Smooth muscle cell (in vitro differentiated cells): ENCODE measurements at regions not wholly inside any gene's neighbourhood (a gene's known extent, or its start where the extent isn't known, plus 50 kb on each side); places are given as distances from the start of the nearest gene placed in this dataset.

ENCODE experiments used
- DNase-seq: peaks from one replicate; lab custom pipeline; 2025; ENCODE audit not compliant: unreplicated experiment; lab: John Stamatoyannopoulos, UW
- H2AFZ ChIP-seq: fragments of 200-600 bp; sonication (generic); 2 replicates; pipeline ENCODE4 v1.6.0; 2016; ENCODE audit warnings: antibody characterized with exemption, low read depth, mild to moderate bottlenecking
- H3F3A ChIP-seq: fragments of 200-600 bp; sonication (generic); 2 replicates; pipeline ENCODE4 v1.6.0; 2017; ENCODE audit warnings: antibody characterized with exemption, low read depth
- H3K27ac ChIP-seq: fragments of 200-600 bp; sonication (generic); 2 replicates; pipeline ENCODE4 v1.5.1; 2016; ENCODE audit warnings: low read depth, mild to moderate bottlenecking
- H3K27me3 ChIP-seq: fragments of 200-600 bp; sonication (generic); 2 replicates; pipeline ENCODE4 v1.6.1; 2016; ENCODE audit warnings: low read depth, mild to moderate bottlenecking
- H3K36me3 ChIP-seq: fragments of 200-600 bp; sonication (generic); 2 replicates; pipeline ENCODE4 v1.5.1; 2016; ENCODE audit warnings: low read depth
- H3K4me1 ChIP-seq: fragments of 200-600 bp; sonication (generic); 2 replicates; pipeline ENCODE4 v1.5.1; 2016; ENCODE audit warnings: low read depth
- H3K4me2 ChIP-seq: fragments of 200-600 bp; sonication (generic); 2 replicates; pipeline ENCODE4 v1.6.0; 2016; ENCODE audit warnings: mild to moderate bottlenecking
- H3K4me3 ChIP-seq: fragments of 200-600 bp; sonication (generic); 2 replicates; pipeline ENCODE4 v1.5.1; 2016; ENCODE audit warnings: mild to moderate bottlenecking
- H3K79me2 ChIP-seq: fragments of 200-600 bp; sonication (generic); 2 replicates; pipeline ENCODE4 v1.6.0; 2016; ENCODE audit warnings: low read depth, mild to moderate bottlenecking
- H3K9ac ChIP-seq: fragments of 200-600 bp; sonication (generic); 2 replicates; pipeline ENCODE4 v1.6.0; 2016; ENCODE audit warnings: low read depth
- H3K9me3 ChIP-seq: fragments of 200-600 bp; sonication (generic); replicated peaks from 2 replicates; pipeline ENCODE4 v1.5.1; 2016; ENCODE audit warnings: low read depth
- H4K20me1 ChIP-seq: fragments of 200-600 bp; sonication (generic); 2 replicates; pipeline ENCODE4 v1.6.0; 2016; ENCODE audit warnings: low read depth
- CTCF ChIP-seq: fragments of 200-600 bp; sonication (generic); IDR thresholded peaks from 2 replicates; pipeline ENCODE4 v1.5.1; 2017; ENCODE audit warnings: borderline replicate concordance, mild to moderate bottlenecking, antibody characterized with exemption; ENCODE audit not compliant: insufficient read depth, poor library complexity, severe bottlenecking
- WGBS: methylation state at CpG from one replicate; pipeline ENCODE4 v1.1.7; 2016; ENCODE audit warnings: low lambda C conversion rate; 5-methylcytosine and 5-hydroxymethylcytosine counted together

- Histone ChIP-seq H3F3A (no peaks in the 10 kb centered on the region), H3K36me3 (no peaks in the 10 kb centered on the region), H4K20me1 (no peaks in the 10 kb centered on the region), H3K27me3 (peaks cover 4% of the 10 kb centered on the region), H3K9ac (no peak overlapping the region), H3K9me3 (no peaks in the 10 kb centered on the region), H2AFZ (no peak overlapping the region), H3K4me2 (no peak overlapping the region), H3K27ac (no peak overlapping the region), H3K4me3 (no peak overlapping the region), H3K79me2 (no peaks in the 10 kb centered on the region), H3K4me1 (no peaks in the 10 kb centered on the region)
- no peak for DNase-seq
- TF ChIP-seq CTCF: no peak
- 91% methylated on average over 3 of the region's 3 CpGs for WGBS
Observed at GRCh38 chr21:36626791-36627190, 72.1 kb upstream of the SIM2 start.

- 85% methylated on average over 5 of the region's 5 CpGs for WGBS
- Histone ChIP-seq H3K79me2 (no peaks in the 10 kb centered on the region), H3K9ac (no peak overlapping the region), H2AFZ (no peak overlapping the region), H3K4me1 (no peaks in the 10 kb centered on the region), H3K4me2 (no peak overlapping the region), H3K27me3 (peaks cover 4% of the 10 kb centered on the region), H3K27ac (no peak overlapping the region), H3K36me3 (no peaks in the 10 kb centered on the region), H3K9me3 (no peaks in the 10 kb centered on the region), H4K20me1 (no peaks in the 10 kb centered on the region), H3F3A (no peaks in the 10 kb centered on the region), H3K4me3 (no peak overlapping the region)
- no peak for DNase-seq
- no peak for TF ChIP-seq CTCF
Observed at GRCh38 chr21:36627242-36627641, 71.7 kb upstream of the SIM2 start.

GRCh38 chr21:36628106-36628505, 70.8 kb upstream of the SIM2 start:
- no peak overlapping the region for H3K4me2 ChIP-seq
- no peaks in the 10 kb centered on the region for H3F3A ChIP-seq
- H3K36me3 ChIP-seq: no peaks in the 10 kb centered on the region
- no peaks in the 10 kb centered on the region for H3K4me1 ChIP-seq
- H3K4me3 ChIP-seq: no peak overlapping the region
- H3K9me3 ChIP-seq: no peaks in the 10 kb centered on the region
- H3K9ac ChIP-seq: no peak overlapping the region
- TF ChIP-seq CTCF: no peak
- DNase-seq: no peak
- WGBS: 93% methylated on average over 9 of the region's 9 CpGs
- no peaks in the 10 kb centered on the region for H3K79me2 ChIP-seq
- peaks cover 4% of the 10 kb centered on the region for H3K27me3 ChIP-seq
- H4K20me1 ChIP-seq: no peaks in the 10 kb centered on the region
- H3K27ac ChIP-seq: no peak overlapping the region
- H2AFZ ChIP-seq: no peak overlapping the region

GRCh38 chr21:36628761-36629460, 70.0 kb upstream of the SIM2 start:
- Histone ChIP-seq H3K9ac (no peak overlapping the region), H3K27ac (no peak overlapping the region), H3K27me3 (peaks cover 4% of the 10 kb centered on the region), H3K9me3 (no peaks in the 10 kb centered on the region), H3K4me3 (no peak overlapping the region), H3K4me2 (no peak overlapping the region), H3K36me3 (no peaks in the 10 kb centered on the region), H2AFZ (no peak overlapping the region), H4K20me1 (no peaks in the 10 kb centered on the region), H3F3A (no peaks in the 10 kb centered on the region), H3K4me1 (no peaks in the 10 kb centered on the region), H3K79me2 (no peaks in the 10 kb centered on the region)
- WGBS: 86% methylated on average over 13 of the region's 13 CpGs
- no peak for DNase-seq
- TF ChIP-seq CTCF: no peak
